ENCODE measurements at regions not wholly inside any gene's neighbourhood (a gene's known extent, or its start where the extent isn't known, plus 50 kb on each side); places are given as distances from the start of the nearest gene placed in this dataset.

DNA sequence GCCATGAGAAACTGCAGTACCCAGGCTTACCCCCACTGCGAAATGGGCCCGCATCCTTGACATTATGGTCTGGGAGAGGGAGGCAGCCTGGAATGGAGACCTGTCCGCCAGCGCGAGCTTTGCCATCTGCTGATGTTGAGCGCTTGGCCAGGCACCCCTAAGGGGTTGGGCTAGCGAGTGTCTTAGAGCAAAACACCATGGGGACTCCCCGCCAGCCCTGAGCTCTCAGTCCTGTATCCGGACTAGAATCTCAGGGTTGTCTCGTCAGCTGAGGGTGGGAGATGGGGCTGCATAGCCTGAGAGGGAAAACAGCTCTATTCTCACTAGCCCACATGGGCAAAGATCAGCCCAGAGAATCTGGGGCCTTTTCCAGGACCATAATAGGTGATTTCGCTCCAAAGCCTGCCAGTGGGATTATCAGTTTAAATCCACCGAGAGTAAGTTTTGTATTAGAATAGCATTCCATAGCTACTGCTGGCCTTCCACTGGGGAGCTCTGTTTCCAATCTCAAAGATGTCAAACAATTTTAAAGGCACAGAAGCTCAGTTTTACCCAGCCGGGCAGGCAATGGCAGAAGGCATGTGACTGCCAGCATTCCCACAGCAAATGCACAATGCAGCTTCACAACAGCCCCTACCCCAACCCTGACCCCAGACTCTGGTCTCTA, 167.5 kb upstream of the TPM1 start:
- Histone ChIP-seq H3K9me3 (peaks cover 0 to 10% (median 0%) of the 10 kb centered on the region in 8 donors), H3K27me3 (replicated peaks in 1 of 7) (peaks cover 0 to 49% (median 28%) of the 10 kb centered on the region in 7 donors), H3K4me3 (no peak overlapping the region), H3K36me3 (no peaks in the 10 kb centered on the region), H3K4me1 (peaks cover 7 to 12% (median 9%) of the 10 kb centered on the region in 6 donors), H3K27ac (no peak overlapping the region)
- TF ChIP-seq, protein P1, sequence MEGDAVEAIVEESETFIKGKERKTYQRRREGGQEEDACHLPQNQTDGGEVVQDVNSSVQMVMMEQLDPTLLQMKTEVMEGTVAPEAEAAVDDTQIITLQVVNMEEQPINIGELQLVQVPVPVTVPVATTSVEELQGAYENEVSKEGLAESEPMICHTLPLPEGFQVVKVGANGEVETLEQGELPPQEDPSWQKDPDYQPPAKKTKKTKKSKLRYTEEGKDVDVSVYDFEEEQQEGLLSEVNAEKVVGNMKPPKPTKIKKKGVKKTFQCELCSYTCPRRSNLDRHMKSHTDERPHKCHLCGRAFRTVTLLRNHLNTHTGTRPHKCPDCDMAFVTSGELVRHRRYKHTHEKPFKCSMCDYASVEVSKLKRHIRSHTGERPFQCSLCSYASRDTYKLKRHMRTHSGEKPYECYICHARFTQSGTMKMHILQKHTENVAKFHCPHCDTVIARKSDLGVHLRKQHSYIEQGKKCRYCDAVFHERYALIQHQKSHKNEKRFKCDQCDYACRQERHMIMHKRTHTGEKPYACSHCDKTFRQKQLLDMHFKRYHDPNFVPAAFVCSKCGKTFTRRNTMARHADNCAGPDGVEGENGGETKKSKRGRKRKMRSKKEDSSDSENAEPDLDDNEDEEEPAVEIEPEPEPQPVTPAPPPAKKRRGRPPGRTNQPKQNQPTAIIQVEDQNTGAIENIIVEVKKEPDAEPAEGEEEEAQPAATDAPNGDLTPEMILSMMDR (IDR thresholded peaks at IDR 0.05 in 8 of 11, conservative IDR thresholded peaks at IDR 0.05 in 3 of 11), result no peak
- TF ChIP-seq POLR2AphosphoS5 (IDR thresholded peaks at IDR 0.05) (no peak), POLR2A (IDR thresholded peaks at IDR 0.05) (no peak)
- DNase-seq, result no peak
- intact Hi-C loops (cut with DNase I; ENCODE audit: low total_unique reads), result no loop called here
- 83 to 95% (median 91%) methylated on average over 11 to 13 of the region's 13 CpGs for WGBS, 5 donors

- H3K4me3 ChIP-seq, result no peak overlapping the region
- WGBS, 5 donors, result 74 to 94% (median 87%) methylated on average over 4 of the region's 4 CpGs
- DNase-seq, result no peak
- TF ChIP-seq, protein P1 (IDR thresholded peaks at IDR 0.05 in 8 of 11, conservative IDR thresholded peaks at IDR 0.05 in 3 of 11), result no peak
- TF ChIP-seq POLR2A (IDR thresholded peaks at IDR 0.05) (no peak), POLR2AphosphoS5 (IDR thresholded peaks at IDR 0.05) (no peak)
- H3K36me3 ChIP-seq, result no peaks in the 10 kb centered on the region
- H3K9me3 ChIP-seq, result peaks cover 0 to 8% (median 0%) of the 10 kb centered on the region in 8 donors
- peaks cover 0 to 49% (median 28%) of the 10 kb centered on the region in 7 donors for H3K27me3 ChIP-seq (replicated peaks in 1 of 7)
- H3K4me1 ChIP-seq, result peaks cover 7 to 16% (median 13%) of the 10 kb centered on the region in 6 donors
- H3K27ac ChIP-seq, result no peak overlapping the region
- intact Hi-C loops (cut with DNase I; ENCODE audit: low total_unique reads), result no loop called here
Observed at GRCh38 chr15:62875626-62876021, 166.9 kb upstream of the TPM1 start.

GRCh38 chr15:62877276-62877857, 165.2 kb upstream of the TPM1 start:
- H3K27me3 ChIP-seq (replicated peaks in 1 of 7), result peaks cover 0 to 55% (median 28%) of the 10 kb centered on the region in 7 donors
- no peak overlapping the region for H3K4me3 ChIP-seq
- no peaks in the 10 kb centered on the region for H3K9me3 ChIP-seq
- peaks cover 7 to 17% (median 13%) of the 10 kb centered on the region in 6 donors for H3K4me1 ChIP-seq
- intact Hi-C loops (cut with DNase I; ENCODE audit: low total_unique reads), result no loop called here
- TF ChIP-seq, protein P1 (IDR thresholded peaks at IDR 0.05 in 8 of 11, conservative IDR thresholded peaks at IDR 0.05 in 3 of 11), result no peak
- no peak for TF ChIP-seq POLR2AphosphoS5 (IDR thresholded peaks at IDR 0.05)
- no peak for TF ChIP-seq POLR2A (IDR thresholded peaks at IDR 0.05)
- H3K36me3 ChIP-seq, result no peaks in the 10 kb centered on the region
- no peak overlapping the region for H3K27ac ChIP-seq
- WGBS, 5 donors, result 77 to 91% (median 86%) methylated on average over 9 of the region's 9 CpGs
- no peak for DNase-seq

- TF ChIP-seq POLR2AphosphoS5 (IDR thresholded peaks at IDR 0.05) (no peak), POLR2A (IDR thresholded peaks at IDR 0.05) (no peak)
- TF ChIP-seq, protein P1 (IDR thresholded peaks at IDR 0.05 in 8 of 11, conservative IDR thresholded peaks at IDR 0.05 in 3 of 11), result no peak
- DNase-seq, result no peak
- WGBS, 5 donors, result 55 to 86% (median 78%) methylated on average over 6 of the region's 6 CpGs
Observed at GRCh38 chr15:62878070-62878469, 164.5 kb upstream of the TPM1 start.

More at GRCh38 chr15:62878070-62878469, 164.5 kb upstream of the TPM1 start:
- H3K27ac ChIP-seq, result no peak overlapping the region
- H3K27me3 ChIP-seq (replicated peaks in 1 of 7), result peaks cover 0 to 58% (median 26%) of the 10 kb centered on the region in 7 donors
- H3K36me3 ChIP-seq, result no peaks in the 10 kb centered on the region
- H3K4me3 ChIP-seq, result no peak overlapping the region
- intact Hi-C loops (cut with DNase I; ENCODE audit: low total_unique reads), result no loop called here
- peaks cover 7 to 17% (median 13%) of the 10 kb centered on the region in 6 donors for H3K4me1 ChIP-seq
- no peaks in the 10 kb centered on the region for H3K9me3 ChIP-seq
